Gastrocnemius medialis (tissue), 4 donors: ENCODE measurements at regions not wholly inside any gene's neighbourhood (a gene's known extent, or its start where the extent isn't known, plus 50 kb on each side); places are given as distances from the start of the nearest gene placed in this dataset.

Experiments used
- ATAC-seq, 2 donors: fragments of 150-250 bp; one replicate each; pipeline ENCODE4 v1.9.1; 2016
- DNase-seq, 2 donors: peaks; one replicate each; pipeline ENCODE4 v3.0.0-alpha.2; 2019
- H3K27ac ChIP-seq, 4 donors: fragments of 200-600 bp; sonication (generic); 1 replicate in 1 of 4; 2 replicates in 3 of 4; pipeline ENCODE4 v1.5.1; 2016 to 2018; ENCODE audit warnings: mild to moderate bottlenecking in 2 of 4, moderate library complexity in 1 of 4
- H3K27me3 ChIP-seq, 3 donors: fragments of 200-600 bp; sonication (generic) in 2 of 3; 1 replicate in 1 of 3; 2 replicates in 2 of 3; pipeline versions ENCODE4 v1.5.1 to v1.6.0; 2016 to 2019; ENCODE audit warnings: mild to moderate bottlenecking in 1 of 3, moderate library complexity in 1 of 3
- H3K36me3 ChIP-seq, 2 donors: fragments of 200-600 bp; sonication (generic) in 1 of 2; one replicate each; pipeline ENCODE4 v1.5.1; 2017 to 2018
- H3K4me1 ChIP-seq, 2 donors: fragments of 200-600 bp; sonication (generic) in 1 of 2; one replicate each; pipeline ENCODE4 v1.5.1; 2016 to 2017; ENCODE audit warnings: mild to moderate bottlenecking in 2 of 2
- H3K4me3 ChIP-seq, 4 donors: fragments of 200-600 bp; sonication (generic) in 3 of 4; 1 replicate in 1 of 4; 2 replicates in 3 of 4; pipeline ENCODE4 v1.5.1; 2016 to 2019; ENCODE audit warnings: mild to moderate bottlenecking in 2 of 4
- H3K9me3 ChIP-seq, 3 donors: fragments of 200-600 bp; sonication (generic) in 2 of 3; 1 replicate in 1 of 3; 2 replicates in 2 of 3; pipeline ENCODE4 v1.5.1; 2016 to 2019
- CTCF ChIP-seq, 5 experiments: fragments of 450-650 bp in 3 of 5; fragments of 200-600 bp in 2 of 5; sonication (generic) in 2 of 5; IDR thresholded peaks in 4 of 5; conservative IDR thresholded peaks in 1 of 5; 1 replicate in 4 of 5; 2 replicates in 1 of 5; pipeline ENCODE4 v1.5.1; 2016 to 2019; ENCODE audit warnings: antibody characterized with exemption in 5 of 5, mild to moderate bottlenecking in 3 of 5, moderate library complexity in 3 of 5
- POLR2A ChIP-seq, 2 donors: fragments of 450-650 bp; IDR thresholded peaks; one replicate each; pipeline ENCODE4 v1.6.1; 2017; ENCODE audit warnings: antibody characterized with exemption in 2 of 2, mild to moderate bottlenecking in 2 of 2, moderate library complexity in 2 of 2
- in situ Hi-C, 4 donors: fragments of 200-750 bp; cut with MboI; loops; one replicate each; pipeline versions ENCODE4 v1.15.0 to v1.8.0; 2017; ENCODE audit warnings: low sequenced_read_pairs in 4 of 4
- intact Hi-C: fragments of 100-400 bp; cut with DNase I; formaldehyde crosslinking; loops from one replicate; pipeline ENCODE4 v1.15.1; 2023; ENCODE audit warnings: low total_unique reads

GRCh38 chr11:30684772-30685171, 98.6 kb upstream of the MPPED2 start:
- no peaks in the 10 kb centered on the region for H3K9me3 ChIP-seq
- ATAC-seq (no peak), DNase-seq (no peak)
- H3K4me1 ChIP-seq, result no peaks in the 10 kb centered on the region
- no peak for TF ChIP-seq CTCF (IDR thresholded peaks at IDR 0.05 in 4 of 5, conservative IDR thresholded peaks at IDR 0.05 in 1 of 5)
- TF ChIP-seq POLR2A (IDR thresholded peaks at IDR 0.05), result no peak
- intact Hi-C loops, result no loop called here
- H3K36me3 ChIP-seq, result no peaks in the 10 kb centered on the region
- in situ Hi-C loops, result no loop called here
- no peak overlapping the region for H3K4me3 ChIP-seq
- H3K27ac ChIP-seq, result no peak overlapping the region
- H3K27me3 ChIP-seq, result no peaks in the 10 kb centered on the region

- no peaks in the 10 kb centered on the region for H3K9me3 ChIP-seq
- DNase-seq (no peak), ATAC-seq (peak in 1 of 2 donors; percentile 70)
- TF ChIP-seq POLR2A (IDR thresholded peaks at IDR 0.05) (no peak), CTCF (IDR thresholded peaks at IDR 0.05 in 4 of 5, conservative IDR thresholded peaks at IDR 0.05 in 1 of 5) (no peak)
- no peak overlapping the region for H3K4me3 ChIP-seq
- no peaks in the 10 kb centered on the region for H3K27me3 ChIP-seq
- H3K4me1 ChIP-seq, result no peaks in the 10 kb centered on the region
- in situ Hi-C loops, result no loop called here
- no peak overlapping the region for H3K27ac ChIP-seq
- intact Hi-C loops, result no loop called here
- no peaks in the 10 kb centered on the region for H3K36me3 ChIP-seq
Observed at GRCh38 chr11:30683176-30683575, 97.0 kb upstream of the MPPED2 start.

- H3K36me3 ChIP-seq, result no peaks in the 10 kb centered on the region
- in situ Hi-C loops (no loop called here), intact Hi-C loops (no loop called here)
- no peaks in the 10 kb centered on the region for H3K9me3 ChIP-seq
- no peak overlapping the region for H3K4me3 ChIP-seq
- DNase-seq (no peak), ATAC-seq (no peak)
- peaks cover 0 to 5% of the 10 kb centered on the region in 2 donors for H3K4me1 ChIP-seq
- no peak overlapping the region for H3K27ac ChIP-seq
- H3K27me3 ChIP-seq, result no peaks in the 10 kb centered on the region
- TF ChIP-seq POLR2A (IDR thresholded peaks at IDR 0.05), result no peak
- TF ChIP-seq CTCF (IDR thresholded peaks at IDR 0.05 in 4 of 5, conservative IDR thresholded peaks at IDR 0.05 in 1 of 5), result no peak
Observed at GRCh38 chr11:30666817-30667216, 80.7 kb upstream of the MPPED2 start.

- H3K9me3 ChIP-seq, result no peaks in the 10 kb centered on the region
- H3K4me1 ChIP-seq, result peaks cover 0 to 8% of the 10 kb centered on the region in 2 donors
- no peaks in the 10 kb centered on the region for H3K36me3 ChIP-seq
- DNase-seq (no peak), ATAC-seq (no peak)
- TF ChIP-seq CTCF (IDR thresholded peaks at IDR 0.05 in 4 of 5, conservative IDR thresholded peaks at IDR 0.05 in 1 of 5), result no peak
- no peak for TF ChIP-seq POLR2A (IDR thresholded peaks at IDR 0.05)
- intact Hi-C loops (no loop called here), in situ Hi-C loops (no loop called here)
- no peak overlapping the region for H3K4me3 ChIP-seq
- no peaks in the 10 kb centered on the region for H3K27me3 ChIP-seq
- no peak overlapping the region for H3K27ac ChIP-seq
Observed at GRCh38 chr11:30665067-30665466, 78.9 kb upstream of the MPPED2 start.

GRCh38 chr11:30653606-30654005, 67.5 kb upstream of the MPPED2 start:
- peak in 1 of 5 experiments; percentile 24 for TF ChIP-seq CTCF (IDR thresholded peaks at IDR 0.05 in 4 of 5, conservative IDR thresholded peaks at IDR 0.05 in 1 of 5)
- TF ChIP-seq POLR2A (IDR thresholded peaks at IDR 0.05), result no peak
- Histone ChIP-seq H3K27me3 (no peaks in the 10 kb centered on the region), H3K9me3 (no peaks in the 10 kb centered on the region), H3K27ac (no peak overlapping the region), H3K4me1 (no peaks in the 10 kb centered on the region), H3K36me3 (no peaks in the 10 kb centered on the region), H3K4me3 (no peak overlapping the region)
- in situ Hi-C loops (no loop called here), intact Hi-C loops (loop anchor here (2.0 kb wide), 1 partner anchor 307 kb away; no protein-coding TSS in a partner anchor)
- no peak for DNase-seq
- ATAC-seq, result no peak
